Tibial nerve (tissue), 4 donors: ENCODE measurements at regions not wholly inside any gene's neighbourhood (a gene's known extent, or its start where the extent isn't known, plus 50 kb on each side); places are given as distances from the start of the nearest gene placed in this dataset.

ENCODE experiments used
- DNase-seq, 2 donors: peaks; one replicate each; pipeline ENCODE4 v3.0.0-alpha.2; 2019; ENCODE audit warnings: low spot score in 2 of 2
- H3K27ac ChIP-seq, 4 donors: fragments of 200-600 bp; sonication (generic) in 3 of 4; one replicate each; pipeline ENCODE4 v1.5.1; 2017 to 2019; ENCODE audit warnings: mild to moderate bottlenecking in 1 of 4
- H3K27me3 ChIP-seq, 2 donors: fragments of 200-600 bp; sonication (generic) in 1 of 2; one replicate each; pipeline versions ENCODE4 v1.5.1 to v1.6.0; 2017 to 2019
- H3K36me3 ChIP-seq, 3 donors: fragments of 200-600 bp; sonication (generic); one replicate each; pipeline ENCODE4 v1.5.1; 2018 to 2019
- H3K4me1 ChIP-seq, 4 donors: fragments of 200-600 bp; sonication (generic) in 3 of 4; one replicate each; pipeline ENCODE4 v1.5.1; 2017 to 2019
- H3K4me3 ChIP-seq, 4 donors: fragments of 200-600 bp; sonication (generic) in 3 of 4; one replicate each; pipeline ENCODE4 v1.5.1; 2017 to 2019; ENCODE audit warnings: mild to moderate bottlenecking in 1 of 4, moderate library complexity in 1 of 4
- H3K9me3 ChIP-seq, 4 donors: fragments of 200-600 bp; sonication (generic) in 3 of 4; one replicate each; pipeline ENCODE4 v1.5.1; 2017 to 2019
- CTCF ChIP-seq, 5 experiments: fragments of 200-600 bp in 3 of 5; fragments of 450-650 bp in 2 of 5; sonication (generic) in 3 of 5; IDR thresholded peaks; one replicate each; pipeline ENCODE4 v1.5.1; 2016 to 2019; ENCODE audit warnings: antibody characterized with exemption in 5 of 5, mild to moderate bottlenecking in 3 of 5, moderate library complexity in 2 of 5
- EP300 ChIP-seq, 2 donors: sonication (generic); formaldehyde crosslinking; IDR thresholded peaks; one replicate each; pipeline ENCODE4 v1.6.1; 2017; ENCODE audit warnings: antibody characterized with exemption in 2 of 2, mild to moderate bottlenecking in 1 of 2
- POLR2A ChIP-seq, 2 donors: fragments of 450-650 bp; IDR thresholded peaks; one replicate each; pipeline ENCODE4 v1.6.1; 2017; ENCODE audit warnings: antibody characterized with exemption in 2 of 2, mild to moderate bottlenecking in 2 of 2, moderate library complexity in 2 of 2
- WGBS, 2 donors: methylation state at CpG; one replicate each; pipeline ENCODE4 v1.1.5; 2018; 5-methylcytosine and 5-hydroxymethylcytosine counted together

- Histone ChIP-seq H3K36me3 (no peaks in the 10 kb centered on the region), H3K27me3 (no peaks in the 10 kb centered on the region), H3K4me3 (no peak overlapping the region), H3K27ac (no peak overlapping the region), H3K9me3 (peaks cover 0 to 58% (median 12%) of the 10 kb centered on the region in 4 donors), H3K4me1 (no peaks in the 10 kb centered on the region)
- no peak for TF ChIP-seq CTCF (IDR thresholded peaks at IDR 0.05)
- TF ChIP-seq POLR2A (IDR thresholded peaks at IDR 0.05) = no peak
- TF ChIP-seq EP300 (IDR thresholded peaks at IDR 0.05) = no peak
- no peak for DNase-seq
- WGBS, 2 donors = 93 to 94% methylated on average over 1 of the region's 1 CpG
Measured at GRCh38 chr6:40205004-40205403, 270.7 kb upstream of the MOCS1 start.

- H3K27me3 ChIP-seq = no peaks in the 10 kb centered on the region
- 84 to 90% methylated on average over 5 of the region's 5 CpGs for WGBS, 2 donors
- no peak for DNase-seq
Measured at GRCh38 chr6:40197371-40197770, 263.1 kb upstream of the MOCS1 start.

DNA sequence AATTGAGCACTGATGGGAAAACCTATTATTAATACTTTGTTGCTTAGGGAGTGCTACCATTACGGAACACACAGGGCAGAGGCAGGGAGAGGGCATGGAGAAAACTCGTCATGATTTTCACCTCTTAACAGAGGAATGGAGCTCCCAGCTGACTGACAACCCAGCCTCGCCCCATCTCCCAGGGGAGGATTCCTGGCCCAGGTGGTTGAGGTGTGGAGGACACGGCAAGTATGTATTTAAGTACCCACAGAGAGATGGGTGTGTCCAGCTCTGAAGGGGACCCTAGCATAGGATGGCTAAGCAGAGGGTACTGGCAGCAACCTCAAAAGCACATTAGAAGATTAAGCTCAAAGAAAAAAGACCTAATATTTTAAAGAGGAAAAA, 261.9 kb upstream of the MOCS1 start:
- 72 to 78% methylated on average over 4 of the region's 4 CpGs for WGBS, 2 donors
- Histone ChIP-seq H3K27me3 (no peaks in the 10 kb centered on the region), H3K27ac (no peak overlapping the region), H3K9me3 (peaks cover 0 to 11% (median 5%) of the 10 kb centered on the region in 4 donors), H3K4me1 (no peaks in the 10 kb centered on the region), H3K36me3 (no peaks in the 10 kb centered on the region), H3K4me3 (no peak overlapping the region)
- TF ChIP-seq EP300 (IDR thresholded peaks at IDR 0.05) (no peak), POLR2A (IDR thresholded peaks at IDR 0.05) (no peak), CTCF (IDR thresholded peaks at IDR 0.05) (no peak)
- DNase-seq = no peak

More at GRCh38 chr6:40197371-40197770, 263.1 kb upstream of the MOCS1 start:
- Histone ChIP-seq H3K36me3 (no peaks in the 10 kb centered on the region), H3K9me3 (peaks cover 0 to 23% (median 11%) of the 10 kb centered on the region in 4 donors), H3K4me1 (no peaks in the 10 kb centered on the region), H3K27ac (no peak overlapping the region), H3K4me3 (no peak overlapping the region)
- TF ChIP-seq POLR2A (IDR thresholded peaks at IDR 0.05) = no peak

GRCh38 chr6:40195428-40196134, 261.3 kb upstream of the MOCS1 start:
- WGBS, 2 donors = 87 to 88% methylated on average over 11 of the region's 11 CpGs
- Histone ChIP-seq H3K9me3 (peaks cover 0 to 5% (median 2%) of the 10 kb centered on the region in 4 donors), H3K4me1 (no peaks in the 10 kb centered on the region), H3K36me3 (no peaks in the 10 kb centered on the region), H3K4me3 (no peak overlapping the region), H3K27ac (no peak overlapping the region), H3K27me3 (no peaks in the 10 kb centered on the region)
- TF ChIP-seq EP300 (IDR thresholded peaks at IDR 0.05) = no peak
- TF ChIP-seq CTCF (IDR thresholded peaks at IDR 0.05) = no peak
- no peak for TF ChIP-seq POLR2A (IDR thresholded peaks at IDR 0.05)
- DNase-seq = no peak

GRCh38 chr6:40194447-40195170, 260.3 kb upstream of the MOCS1 start:
- DNase-seq = no peak
- Histone ChIP-seq H3K27ac (no peak overlapping the region), H3K9me3 (no peaks in the 10 kb centered on the region), H3K4me1 (no peaks in the 10 kb centered on the region), H3K36me3 (no peaks in the 10 kb centered on the region), H3K4me3 (no peak overlapping the region), H3K27me3 (no peaks in the 10 kb centered on the region)
- 54 to 97% methylated on average over 3 of the region's 3 CpGs for WGBS, 2 donors
- TF ChIP-seq POLR2A (IDR thresholded peaks at IDR 0.05) (no peak), CTCF (IDR thresholded peaks at IDR 0.05) (no peak), EP300 (IDR thresholded peaks at IDR 0.05) (no peak)
